Activated T-cell treated with anti-CD3 and anti-CD28 coated beads, Interleukin-2, amount 50 U/mL, for 4 hours (primary cell): ENCODE measurements at regions not wholly inside any gene's neighbourhood (a gene's known extent, or its start where the extent isn't known, plus 50 kb on each side); places are given as distances from the start of the nearest gene placed in this dataset.
A peak's percentile ranks its signal among the peaks of the same experiment; 100 is the strongest.
"Not testable (repeated sequence)": the region's sequence is repeated elsewhere in the genome, so short reads cannot be mapped to it uniquely, and the experiment has no call there.

ENCODE experiments used
- ATAC-seq, 2 donors: fragments of 200-7000 bp; cut with Tn5 transposase; one replicate each; pipeline ENCODE4 v1.10.0; 2021
- DNase-seq: peaks from one replicate; pipeline ENCODE4 v3.0.0-alpha.2; 2020
- H3K27me3 Mint-ChIP-seq: one replicate; pipeline ENCODE4 v1.8.0; 2021; ENCODE audit warnings: low read depth, mixed read lengths
- H3K36me3 Mint-ChIP-seq: one replicate; pipeline ENCODE4 v1.8.0; 2022; ENCODE audit warnings: mixed read lengths; ENCODE audit not compliant: insufficient read depth
- H3K4me1 Mint-ChIP-seq: one replicate; pipeline ENCODE4 v1.8.0; 2021; ENCODE audit warnings: low read depth, mixed read lengths
- H3K4me3 Mint-ChIP-seq: one replicate; pipeline ENCODE4 v1.8.0; 2021; ENCODE audit warnings: mild to moderate bottlenecking, moderate library complexity, mixed read lengths
- H3K9me3 Mint-ChIP-seq: one replicate; pipeline ENCODE4 v1.8.0; 2021; ENCODE audit warnings: mixed read lengths

DNA sequence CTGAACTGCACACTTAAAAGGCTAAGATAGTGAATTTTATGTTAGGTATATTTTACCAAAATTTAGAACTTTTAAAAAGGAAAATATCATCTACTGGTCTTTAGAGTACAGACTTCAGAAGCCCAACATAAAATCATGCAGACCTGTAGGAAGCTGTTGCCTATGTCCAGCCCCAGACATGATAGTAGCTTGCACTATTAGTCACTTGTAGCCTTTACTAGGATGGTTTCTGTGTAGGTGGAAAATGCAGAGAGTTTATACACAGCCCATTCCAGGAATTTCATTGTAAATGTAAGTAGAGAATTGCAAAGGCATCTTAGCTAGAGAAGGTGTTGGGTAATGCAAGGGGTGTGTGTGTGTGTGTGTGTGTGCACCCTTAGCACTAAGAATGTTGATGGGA is 640.2 kb downstream of the RNF144A start:
- ATAC-seq = no peak
- peaks cover 15% of the 10 kb centered on the region for H3K4me1 Mint-ChIP-seq
- DNase-seq = no peak
- no peak overlapping the region for H3K4me3 Mint-ChIP-seq
- H3K27me3 Mint-ChIP-seq = no peaks in the 10 kb centered on the region
- no peaks in the 10 kb centered on the region for H3K36me3 Mint-ChIP-seq
- H3K9me3 Mint-ChIP-seq = no peaks in the 10 kb centered on the region

DNA sequence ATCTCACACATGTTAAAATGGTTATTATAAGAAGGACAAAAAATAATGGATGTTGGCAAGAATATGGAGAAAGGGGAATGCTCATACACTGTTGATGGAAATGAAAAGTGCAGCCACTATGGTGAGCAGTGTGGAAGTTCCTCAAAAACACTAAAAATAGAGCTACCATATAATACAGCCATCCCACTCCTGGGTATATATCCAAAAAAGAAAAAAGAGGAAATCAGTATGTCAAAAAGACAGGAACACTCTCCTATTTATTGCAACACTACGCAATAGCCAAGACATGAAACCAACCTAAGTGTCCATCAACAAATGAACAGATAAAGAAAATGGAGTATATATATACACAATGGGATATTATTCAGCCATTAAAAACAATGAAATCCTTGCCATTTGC is 642.6 kb downstream of the RNF144A start:
- Mint-ChIP-seq H3K9me3 (no peaks in the 10 kb centered on the region), H3K36me3 (no peaks in the 10 kb centered on the region), H3K4me1 (peaks cover 5% of the 10 kb centered on the region), H3K4me3 (no peak overlapping the region), H3K27me3 (no peaks in the 10 kb centered on the region)
- DNase-seq (no peak), ATAC-seq (no peak)

DNA sequence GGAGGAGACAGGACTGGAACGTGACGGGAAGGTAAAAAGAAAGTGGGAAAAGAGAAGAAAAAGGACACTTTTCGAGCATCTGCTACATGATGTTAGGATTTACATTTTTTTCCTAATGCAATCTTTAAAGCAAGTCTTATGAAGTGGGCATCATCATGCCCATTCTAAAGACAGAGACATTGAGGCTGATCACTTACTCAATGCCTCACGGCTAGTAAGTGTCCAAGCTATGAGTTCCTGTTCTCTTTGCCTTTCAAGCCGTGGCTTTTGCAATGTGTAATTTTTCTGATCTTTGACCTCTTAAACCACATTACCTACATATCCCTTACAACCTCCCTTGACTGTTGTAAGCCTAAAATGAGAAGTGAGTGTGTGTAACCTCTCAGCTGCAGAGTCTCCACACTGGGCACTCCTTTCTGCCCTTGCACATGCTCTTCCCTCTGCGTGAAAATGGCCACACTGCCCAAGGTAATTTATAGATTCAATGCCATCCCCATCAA is 649.2 kb downstream of the RNF144A start:
- Mint-ChIP-seq H3K36me3 (peaks cover 2% of the 10 kb centered on the region), H3K4me3 (no peak overlapping the region), H3K4me1 (peaks cover 48% of the 10 kb centered on the region), H3K27me3 (no peaks in the 10 kb centered on the region), H3K9me3 (no peaks in the 10 kb centered on the region)
- DNase-seq (no peak), ATAC-seq (no peak)

DNA sequence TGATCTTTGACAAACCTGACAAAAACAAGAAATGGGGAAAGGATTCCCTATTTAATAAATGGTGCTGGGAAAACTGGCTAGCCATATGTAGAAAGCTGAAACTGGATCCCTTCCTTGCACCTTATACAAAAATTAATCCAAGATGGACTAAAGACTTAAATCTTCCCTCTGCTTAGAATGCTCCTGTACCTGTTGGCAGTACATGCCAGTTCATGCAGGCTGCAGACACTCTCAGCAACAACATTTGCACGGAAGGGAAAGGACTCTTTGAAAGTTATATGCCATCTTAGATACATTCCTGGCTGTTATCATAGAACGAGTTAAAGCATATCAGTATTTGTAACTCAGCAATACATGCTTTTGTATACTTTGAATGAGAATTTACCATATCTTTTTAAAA is 649.9 kb downstream of the RNF144A start:
- peaks cover 54% of the 10 kb centered on the region for H3K4me1 Mint-ChIP-seq
- H3K4me3 Mint-ChIP-seq, H3K36me3 Mint-ChIP-seq, DNase-seq, H3K27me3 Mint-ChIP-seq, H3K9me3 Mint-ChIP-seq: not testable (repeated sequence)
- peak in 1 of 2 donors; percentile 2 for ATAC-seq

DNA sequence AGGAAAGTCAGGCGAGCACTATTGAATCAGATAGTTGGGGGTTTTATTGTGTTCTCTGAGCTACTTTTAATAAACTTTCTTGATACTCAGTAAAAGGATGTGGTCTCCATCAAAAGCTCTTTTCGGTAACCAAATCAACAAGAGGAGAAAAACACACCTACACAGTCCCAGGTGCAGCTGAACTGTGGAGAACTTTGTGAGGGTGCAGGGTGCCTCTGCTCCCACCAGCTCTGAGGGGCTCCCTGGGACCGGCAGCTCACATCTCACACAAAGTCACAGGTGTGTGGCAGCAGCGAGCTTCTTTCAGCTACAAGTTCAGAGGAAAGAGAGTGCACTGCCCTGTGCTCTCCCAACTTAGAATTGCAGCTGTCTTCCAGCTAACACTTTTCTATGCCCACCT is 650.4 kb downstream of the RNF144A start:
- H3K36me3 Mint-ChIP-seq = peaks cover 2% of the 10 kb centered on the region
- ATAC-seq (peak; percentile 93 to 95), DNase-seq (peak; percentile 32)
- peak overlapping the region; percentile 24 for H3K4me3 Mint-ChIP-seq
- peaks cover 60% of the 10 kb centered on the region for H3K4me1 Mint-ChIP-seq
- H3K27me3 Mint-ChIP-seq = no peaks in the 10 kb centered on the region
- H3K9me3 Mint-ChIP-seq = no peaks in the 10 kb centered on the region

- DNase-seq = no peak
- H3K4me3 Mint-ChIP-seq = no peak overlapping the region
- ATAC-seq = no peak
- peaks cover 2% of the 10 kb centered on the region for H3K36me3 Mint-ChIP-seq
- H3K4me1 Mint-ChIP-seq = peaks cover 65% of the 10 kb centered on the region
- H3K27me3 Mint-ChIP-seq = no peaks in the 10 kb centered on the region
- no peaks in the 10 kb centered on the region for H3K9me3 Mint-ChIP-seq
Measured at GRCh38 chr2:7570247-7570646, 653.0 kb downstream of the RNF144A start.

DNA sequence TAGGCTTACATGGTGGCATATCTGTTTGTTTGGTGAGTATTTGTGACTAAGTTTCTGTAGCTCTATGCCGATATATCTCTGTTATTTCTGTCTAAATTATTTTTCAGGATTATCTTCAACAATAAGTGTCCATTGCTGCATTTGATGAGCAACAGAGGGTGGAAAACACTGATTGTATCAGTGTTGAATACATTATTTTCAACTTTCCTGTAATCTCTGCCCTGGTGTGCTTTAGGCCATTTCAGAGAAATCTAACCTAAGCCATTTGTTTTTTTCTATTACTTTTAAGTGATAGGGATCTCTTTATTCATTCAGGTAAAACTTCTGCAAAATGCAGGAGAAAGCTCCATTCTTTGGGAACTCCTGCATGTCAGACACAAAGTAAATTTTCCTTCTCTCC is 654.5 kb downstream of the RNF144A start:
- Mint-ChIP-seq H3K4me1 (peaks cover 55% of the 10 kb centered on the region), H3K9me3 (no peaks in the 10 kb centered on the region), H3K36me3 (no peaks in the 10 kb centered on the region)

GRCh38 chr2:7572450-7572849 is 655.2 kb downstream of the RNF144A start:
- DNase-seq (peak; percentile 15), ATAC-seq (peak; percentile 40 to 49)
- H3K9me3 Mint-ChIP-seq = peaks cover 2% of the 10 kb centered on the region
- H3K4me3 Mint-ChIP-seq = peak overlapping the region; percentile 45
- H3K4me1 Mint-ChIP-seq = peaks cover 48% of the 10 kb centered on the region
- no peaks in the 10 kb centered on the region for H3K27me3 Mint-ChIP-seq
- H3K36me3 Mint-ChIP-seq = no peaks in the 10 kb centered on the region

More for the DNA sequence above, 654.5 kb downstream of the RNF144A start:
- Mint-ChIP-seq H3K4me3 (no peak overlapping the region), H3K27me3 (no peaks in the 10 kb centered on the region)
- no peak for DNase-seq
- ATAC-seq = no peak

- ATAC-seq = no peak
- DNase-seq = no peak
- H3K4me3 Mint-ChIP-seq = no peak overlapping the region
- peaks cover 39% of the 10 kb centered on the region for H3K4me1 Mint-ChIP-seq
- H3K9me3 Mint-ChIP-seq = peaks cover 10% of the 10 kb centered on the region
- H3K36me3 Mint-ChIP-seq = peaks cover 7% of the 10 kb centered on the region
- H3K27me3 Mint-ChIP-seq = no peaks in the 10 kb centered on the region
Measured at GRCh38 chr2:7573166-7573825, 656.1 kb downstream of the RNF144A start.

GRCh38 chr2:7574385-7574784 is 657.2 kb downstream of the RNF144A start:
- DNase-seq (no peak), ATAC-seq (no peak)
- H3K4me3 Mint-ChIP-seq = no peak overlapping the region
- H3K4me1 Mint-ChIP-seq = peaks cover 32% of the 10 kb centered on the region
- H3K36me3 Mint-ChIP-seq = peaks cover 8% of the 10 kb centered on the region
- H3K27me3 Mint-ChIP-seq = no peaks in the 10 kb centered on the region
- H3K9me3 Mint-ChIP-seq = peaks cover 20% of the 10 kb centered on the region

GRCh38 chr2:7577769-7578168 is 660.6 kb downstream of the RNF144A start:
- H3K4me1 Mint-ChIP-seq = peaks cover 5% of the 10 kb centered on the region
- ATAC-seq (no peak), DNase-seq (no peak)
- no peaks in the 10 kb centered on the region for H3K27me3 Mint-ChIP-seq
- peaks cover 12% of the 10 kb centered on the region for H3K36me3 Mint-ChIP-seq
- no peak overlapping the region for H3K4me3 Mint-ChIP-seq
- peaks cover 27% of the 10 kb centered on the region for H3K9me3 Mint-ChIP-seq

- Mint-ChIP-seq H3K9me3 (peaks cover 10% of the 10 kb centered on the region), H3K36me3 (peaks cover 4% of the 10 kb centered on the region), H3K4me1 (peaks cover 13% of the 10 kb centered on the region), H3K4me3 (no peak overlapping the region), H3K27me3 (no peaks in the 10 kb centered on the region)
- no peak for DNase-seq
- peak in 1 of 2 donors; percentile 58 for ATAC-seq
Measured at GRCh38 chr2:7584017-7584416, 666.8 kb downstream of the RNF144A start.

- H3K4me1 Mint-ChIP-seq = peaks cover 13% of the 10 kb centered on the region
- ATAC-seq = no peak
- DNase-seq = no peak
- H3K27me3 Mint-ChIP-seq = no peaks in the 10 kb centered on the region
- no peak overlapping the region for H3K4me3 Mint-ChIP-seq
- no peaks in the 10 kb centered on the region for H3K9me3 Mint-ChIP-seq
- no peaks in the 10 kb centered on the region for H3K36me3 Mint-ChIP-seq
Measured at GRCh38 chr2:7586898-7587297, 669.7 kb downstream of the RNF144A start.

- Mint-ChIP-seq H3K36me3 (no peaks in the 10 kb centered on the region), H3K4me1 (peaks cover 20% of the 10 kb centered on the region), H3K4me3 (no peak overlapping the region), H3K9me3 (no peaks in the 10 kb centered on the region), H3K27me3 (no peaks in the 10 kb centered on the region)
- ATAC-seq (peak; percentile 76 to 88), DNase-seq (no peak)
Measured at GRCh38 chr2:7588295-7588694, 671.1 kb downstream of the RNF144A start.

DNA sequence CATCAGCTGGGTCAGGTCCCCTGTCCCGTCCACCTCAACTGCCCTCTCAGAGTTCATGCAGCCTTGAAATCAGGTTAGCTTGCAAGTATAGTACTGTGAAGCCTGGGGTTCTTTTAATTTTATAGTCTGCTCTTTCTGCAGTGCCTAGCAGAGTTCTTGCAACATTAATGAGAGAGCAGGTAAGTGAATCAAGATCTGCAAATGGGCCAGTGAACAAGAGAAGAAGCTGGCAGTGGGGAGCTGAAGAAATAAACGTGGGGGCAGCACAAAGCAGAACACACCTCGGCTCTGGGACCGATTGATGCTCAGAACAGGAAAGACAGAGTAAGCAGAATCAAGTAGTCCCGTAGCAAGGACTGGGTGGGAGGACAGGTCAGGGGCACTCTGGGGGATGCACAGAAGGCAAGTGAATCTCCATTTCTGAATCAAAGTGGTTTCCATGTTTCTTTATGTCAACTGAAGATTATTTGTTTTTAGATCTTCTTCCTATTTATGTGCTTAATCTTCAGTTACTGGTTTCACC is 675.5 kb downstream of the RNF144A start:
- peaks cover 13% of the 10 kb centered on the region for H3K4me1 Mint-ChIP-seq
- H3K27me3 Mint-ChIP-seq = no peaks in the 10 kb centered on the region
- no peaks in the 10 kb centered on the region for H3K9me3 Mint-ChIP-seq
- no peak for DNase-seq
- ATAC-seq = no peak
- no peak overlapping the region for H3K4me3 Mint-ChIP-seq
- no peaks in the 10 kb centered on the region for H3K36me3 Mint-ChIP-seq
